Vagina (tissue), 2 donors: ENCODE measurements at regions not wholly inside any gene's neighbourhood (a gene's known extent, or its start where the extent isn't known, plus 50 kb on each side); places are given as distances from the start of the nearest gene placed in this dataset.

Experiments used
- DNase-seq, 2 donors: peaks; one replicate each; pipeline ENCODE4 v3.0.0-alpha.2; 2017; ENCODE audit errors: extremely low spot score in 2 of 2
- H3K27ac ChIP-seq: fragments of 200-600 bp; sonication (generic); one replicate; pipeline ENCODE4 v1.5.1; 2019
- H3K27me3 ChIP-seq: fragments of 200-600 bp; sonication (generic); one replicate; pipeline ENCODE4 v1.5.1; 2019
- H3K36me3 ChIP-seq, 2 donors: fragments of 200-600 bp; sonication (generic); one replicate each; pipeline ENCODE4 v1.5.1; 2017 to 2019
- H3K4me1 ChIP-seq: fragments of 200-600 bp; sonication (generic); one replicate; pipeline ENCODE4 v1.5.1; 2019
- H3K4me3 ChIP-seq, 2 donors: fragments of 200-600 bp; sonication (generic); 1 replicate in 1 of 2; 2 replicates in 1 of 2; pipeline ENCODE4 v1.5.1; 2016 to 2019
- H3K9me3 ChIP-seq: fragments of 200-600 bp; sonication (generic); one replicate; pipeline ENCODE4 v1.5.1; 2019
- CTCF ChIP-seq, 3 experiments: fragments of 450-650 bp in 2 of 3; fragments of 200-600 bp in 1 of 3; sonication (generic) in 1 of 3; IDR thresholded peaks; one replicate each; pipeline ENCODE4 v1.5.1; 2017 to 2019; ENCODE audit warnings: antibody characterized with exemption in 3 of 3, mild to moderate bottlenecking in 2 of 3, moderate library complexity in 2 of 3
- POLR2A ChIP-seq, 2 donors: fragments of 450-650 bp; IDR thresholded peaks; one replicate each; pipeline ENCODE4 v1.6.1; 2017; ENCODE audit warnings: antibody characterized with exemption in 2 of 2, mild to moderate bottlenecking in 2 of 2, moderate library complexity in 2 of 2
- POLR2AphosphoS5 ChIP-seq, 2 donors: sonication (generic); formaldehyde crosslinking; IDR thresholded peaks; one replicate each; pipeline ENCODE4 v1.9.0; 2017; ENCODE audit warnings: antibody characterized with exemption in 2 of 2, mild to moderate bottlenecking in 2 of 2, low read depth in 1 of 2; ENCODE audit not compliant: insufficient read depth in 1 of 2
- intact Hi-C: fragments of 100-400 bp; cut with DNase I; formaldehyde crosslinking; loops from one replicate; pipeline ENCODE4 v1.15.1; 2023

- intact Hi-C loops: loop anchor here (10.0 kb wide), 1 partner anchor 67 kb away; the partner anchor contains the start of gene KLF12
- no peak for DNase-seq
- Histone ChIP-seq H3K27ac (no peak overlapping the region), H3K27me3 (no peaks in the 10 kb centered on the region), H3K4me1 (peaks cover 13% of the 10 kb centered on the region), H3K9me3 (no peaks in the 10 kb centered on the region), H3K36me3 (no peaks in the 10 kb centered on the region), H3K4me3 (no peak overlapping the region)
- no peak for TF ChIP-seq POLR2A (IDR thresholded peaks at IDR 0.05)
- TF ChIP-seq POLR2AphosphoS5 (IDR thresholded peaks at IDR 0.05; ENCODE audit: insufficient read depth in 1 of 2, low read depth in 1 of 2): no peak
- no peak for TF ChIP-seq CTCF (IDR thresholded peaks at IDR 0.05)
Observed at GRCh38 chr13:74067818-74068217, 66.4 kb downstream of the KLF12 start.

- H3K36me3 ChIP-seq: no peaks in the 10 kb centered on the region
- peaks cover 18% of the 10 kb centered on the region for H3K4me1 ChIP-seq
- no peaks in the 10 kb centered on the region for H3K27me3 ChIP-seq
- no peaks in the 10 kb centered on the region for H3K9me3 ChIP-seq
- H3K4me3 ChIP-seq: no peak overlapping the region
- TF ChIP-seq POLR2A (IDR thresholded peaks at IDR 0.05) (no peak), POLR2AphosphoS5 (IDR thresholded peaks at IDR 0.05; ENCODE audit: insufficient read depth in 1 of 2, low read depth in 1 of 2) (no peak), CTCF (IDR thresholded peaks at IDR 0.05) (no peak)
- H3K27ac ChIP-seq: no peak overlapping the region
- intact Hi-C loops: loop anchor here (10.0 kb wide), 1 partner anchor 68 kb away; the partner anchor contains the start of gene KLF12
- no peak for DNase-seq
Observed at GRCh38 chr13:74066937-74067336, 67.3 kb downstream of the KLF12 start.

GRCh38 chr13:74064805-74065312 lies 69.3 kb downstream of the KLF12 start:
- H3K36me3 ChIP-seq: no peaks in the 10 kb centered on the region
- TF ChIP-seq CTCF (IDR thresholded peaks at IDR 0.05) (no peak), POLR2AphosphoS5 (IDR thresholded peaks at IDR 0.05; ENCODE audit: insufficient read depth in 1 of 2, low read depth in 1 of 2) (no peak), POLR2A (IDR thresholded peaks at IDR 0.05) (no peak)
- H3K27ac ChIP-seq: no peak overlapping the region
- no peak overlapping the region for H3K4me3 ChIP-seq
- intact Hi-C loops: loop anchor here (10.0 kb wide), 1 partner anchor 70 kb away; the partner anchor contains the start of gene KLF12
- DNase-seq: no peak
- H3K9me3 ChIP-seq: no peaks in the 10 kb centered on the region
- peaks cover 25% of the 10 kb centered on the region for H3K4me1 ChIP-seq
- H3K27me3 ChIP-seq: no peaks in the 10 kb centered on the region

- DNase-seq: no peak
- intact Hi-C loops: loop anchor here (10.0 kb wide), 1 partner anchor 71 kb away; the partner anchor contains the start of gene KLF12
- peaks cover 25% of the 10 kb centered on the region for H3K4me1 ChIP-seq
- H3K27me3 ChIP-seq: no peaks in the 10 kb centered on the region
- peak overlapping the region in 1 of 2 donors; percentile 31 for H3K4me3 ChIP-seq
- H3K36me3 ChIP-seq: no peaks in the 10 kb centered on the region
- TF ChIP-seq POLR2AphosphoS5 (IDR thresholded peaks at IDR 0.05; ENCODE audit: insufficient read depth in 1 of 2, low read depth in 1 of 2): no peak
- TF ChIP-seq POLR2A (IDR thresholded peaks at IDR 0.05): no peak
- TF ChIP-seq CTCF (IDR thresholded peaks at IDR 0.05): no peak
- H3K9me3 ChIP-seq: no peaks in the 10 kb centered on the region
- peak overlapping the region; percentile 8 for H3K27ac ChIP-seq
Observed at GRCh38 chr13:74063533-74064100, 70.6 kb downstream of the KLF12 start.

- peaks cover 25% of the 10 kb centered on the region for H3K4me1 ChIP-seq
- no peaks in the 10 kb centered on the region for H3K36me3 ChIP-seq
- H3K9me3 ChIP-seq: no peaks in the 10 kb centered on the region
- no peak for TF ChIP-seq POLR2AphosphoS5 (IDR thresholded peaks at IDR 0.05; ENCODE audit: insufficient read depth in 1 of 2, low read depth in 1 of 2)
- no peak for TF ChIP-seq POLR2A (IDR thresholded peaks at IDR 0.05)
- no peak for TF ChIP-seq CTCF (IDR thresholded peaks at IDR 0.05)
- intact Hi-C loops: loop anchor here (10.0 kb wide), 1 partner anchor 72 kb away; the partner anchor contains the start of gene KLF12
- H3K27me3 ChIP-seq: no peaks in the 10 kb centered on the region
- H3K4me3 ChIP-seq: peak overlapping the region; percentile 8 to 31
- no peak for DNase-seq
- peak overlapping the region; percentile 8 for H3K27ac ChIP-seq
Observed at GRCh38 chr13:74062933-74063332, 71.3 kb downstream of the KLF12 start.
